Upper lobe of left lung (tissue), 4 donors: ENCODE measurements at regions not wholly inside any gene's neighbourhood (a gene's known extent, or its start where the extent isn't known, plus 50 kb on each side); places are given as distances from the start of the nearest gene placed in this dataset.
"Not testable (repeated sequence)": the region's sequence is repeated elsewhere in the genome, so short reads cannot be mapped to it uniquely, and the experiment has no call there.

Experiments
- POLR2A ChIP-seq, 4 donors: fragments of 450-650 bp; IDR thresholded peaks; one replicate each; pipeline ENCODE4 v1.5.1; 2016 to 2017; ENCODE audit warnings: antibody characterized with exemption in 4 of 4, mild to moderate bottlenecking in 2 of 4
- POLR2AphosphoS5 ChIP-seq, 2 donors: sonication (generic); formaldehyde crosslinking; IDR thresholded peaks; one replicate each; pipeline ENCODE4 v1.5.1; 2017; ENCODE audit warnings: antibody characterized with exemption in 2 of 2
- TF ChIP-seq, protein P1 (sequence below), 6 experiments: fragments of 450-650 bp in 4 of 6; fragments of 200-600 bp in 2 of 6; sonication (generic) in 2 of 6; IDR thresholded peaks; one replicate each; pipeline ENCODE4 v1.5.1; 2016 to 2019; ENCODE audit warnings: antibody characterized with exemption in 6 of 6

DNA sequence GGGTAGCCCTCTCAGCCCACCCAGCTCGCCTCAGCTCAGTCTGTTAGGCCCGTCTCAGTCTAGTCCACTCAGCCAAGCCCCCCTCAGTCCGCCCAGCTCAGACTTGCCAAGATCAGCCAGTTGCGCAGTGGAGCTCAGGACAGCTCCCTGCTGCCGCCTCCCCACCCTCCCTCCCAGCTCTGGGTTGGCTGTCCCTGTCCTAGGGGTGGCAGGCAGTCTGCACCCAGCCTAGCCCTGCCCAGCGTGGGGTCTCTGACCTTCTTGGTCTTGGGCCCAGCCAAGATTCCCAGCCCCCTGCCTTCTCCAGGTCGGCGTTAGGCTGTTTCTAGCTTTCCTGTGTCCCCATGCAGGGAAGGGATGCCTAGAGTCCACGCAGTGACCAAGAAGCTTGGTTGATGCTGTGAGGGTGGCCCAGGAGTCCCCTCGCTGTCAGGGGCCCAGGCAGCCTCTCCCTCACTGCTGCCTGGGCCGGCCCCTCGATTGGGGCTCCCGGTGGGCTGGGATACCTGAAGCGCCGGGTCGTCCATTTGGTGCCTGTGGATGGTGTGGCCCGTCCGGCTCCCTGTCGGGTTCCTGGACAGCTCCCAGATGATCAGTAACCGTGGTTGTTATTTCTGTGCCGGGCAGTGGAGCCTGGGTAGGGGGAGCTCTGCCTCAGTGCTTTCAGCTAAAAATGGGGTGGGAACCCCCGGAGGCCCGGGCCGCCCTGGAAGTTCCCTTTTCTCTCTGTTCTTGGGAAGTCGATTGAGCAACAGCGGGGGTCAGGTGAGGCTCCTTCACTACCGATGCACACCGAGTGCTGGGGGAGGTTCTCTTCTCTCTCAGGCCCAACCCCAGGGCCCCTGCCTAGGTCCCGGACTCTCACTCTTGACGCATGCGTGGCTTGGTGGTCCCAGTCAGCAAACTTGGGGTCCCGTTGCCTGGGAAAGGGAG, 78.4 kb downstream of the TMEM121 start:
- TF ChIP-seq, protein P1, sequence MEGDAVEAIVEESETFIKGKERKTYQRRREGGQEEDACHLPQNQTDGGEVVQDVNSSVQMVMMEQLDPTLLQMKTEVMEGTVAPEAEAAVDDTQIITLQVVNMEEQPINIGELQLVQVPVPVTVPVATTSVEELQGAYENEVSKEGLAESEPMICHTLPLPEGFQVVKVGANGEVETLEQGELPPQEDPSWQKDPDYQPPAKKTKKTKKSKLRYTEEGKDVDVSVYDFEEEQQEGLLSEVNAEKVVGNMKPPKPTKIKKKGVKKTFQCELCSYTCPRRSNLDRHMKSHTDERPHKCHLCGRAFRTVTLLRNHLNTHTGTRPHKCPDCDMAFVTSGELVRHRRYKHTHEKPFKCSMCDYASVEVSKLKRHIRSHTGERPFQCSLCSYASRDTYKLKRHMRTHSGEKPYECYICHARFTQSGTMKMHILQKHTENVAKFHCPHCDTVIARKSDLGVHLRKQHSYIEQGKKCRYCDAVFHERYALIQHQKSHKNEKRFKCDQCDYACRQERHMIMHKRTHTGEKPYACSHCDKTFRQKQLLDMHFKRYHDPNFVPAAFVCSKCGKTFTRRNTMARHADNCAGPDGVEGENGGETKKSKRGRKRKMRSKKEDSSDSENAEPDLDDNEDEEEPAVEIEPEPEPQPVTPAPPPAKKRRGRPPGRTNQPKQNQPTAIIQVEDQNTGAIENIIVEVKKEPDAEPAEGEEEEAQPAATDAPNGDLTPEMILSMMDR (IDR thresholded peaks at IDR 0.05) = not testable (repeated sequence)
- TF ChIP-seq POLR2A, POLR2AphosphoS5 (IDR thresholded peaks at IDR 0.05): not testable (repeated sequence)
